ENCODE measurements at regions not wholly inside any gene's neighbourhood (a gene's known extent, or its start where the extent isn't known, plus 50 kb on each side); places are given as distances from the start of the nearest gene placed in this dataset.

DNA sequence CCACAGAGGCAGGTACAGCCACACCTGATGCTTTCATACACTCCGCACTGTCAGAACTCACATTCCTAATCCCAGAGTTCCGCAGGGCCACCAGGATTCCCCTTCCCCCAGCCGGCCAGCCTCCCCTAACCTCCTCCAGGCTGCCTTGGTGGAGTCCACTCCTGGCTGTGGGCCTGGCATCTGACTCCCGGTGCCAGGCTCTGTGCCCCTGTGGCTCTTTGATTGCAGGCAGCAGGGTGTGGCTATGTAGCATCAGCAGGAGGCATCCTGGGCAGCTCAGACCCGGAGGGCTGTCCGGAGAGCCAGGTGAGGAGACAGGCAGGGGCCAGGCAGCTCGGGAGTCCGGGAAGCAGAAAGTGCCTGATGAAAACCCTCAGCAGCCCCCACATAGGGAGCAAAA, 1432.9 kb downstream of the BRD1 start:
- TF ChIP-seq, protein P1, sequence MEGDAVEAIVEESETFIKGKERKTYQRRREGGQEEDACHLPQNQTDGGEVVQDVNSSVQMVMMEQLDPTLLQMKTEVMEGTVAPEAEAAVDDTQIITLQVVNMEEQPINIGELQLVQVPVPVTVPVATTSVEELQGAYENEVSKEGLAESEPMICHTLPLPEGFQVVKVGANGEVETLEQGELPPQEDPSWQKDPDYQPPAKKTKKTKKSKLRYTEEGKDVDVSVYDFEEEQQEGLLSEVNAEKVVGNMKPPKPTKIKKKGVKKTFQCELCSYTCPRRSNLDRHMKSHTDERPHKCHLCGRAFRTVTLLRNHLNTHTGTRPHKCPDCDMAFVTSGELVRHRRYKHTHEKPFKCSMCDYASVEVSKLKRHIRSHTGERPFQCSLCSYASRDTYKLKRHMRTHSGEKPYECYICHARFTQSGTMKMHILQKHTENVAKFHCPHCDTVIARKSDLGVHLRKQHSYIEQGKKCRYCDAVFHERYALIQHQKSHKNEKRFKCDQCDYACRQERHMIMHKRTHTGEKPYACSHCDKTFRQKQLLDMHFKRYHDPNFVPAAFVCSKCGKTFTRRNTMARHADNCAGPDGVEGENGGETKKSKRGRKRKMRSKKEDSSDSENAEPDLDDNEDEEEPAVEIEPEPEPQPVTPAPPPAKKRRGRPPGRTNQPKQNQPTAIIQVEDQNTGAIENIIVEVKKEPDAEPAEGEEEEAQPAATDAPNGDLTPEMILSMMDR (IDR thresholded peaks at IDR 0.05; ENCODE audit: low read length): no peak
- TF ChIP-seq EZH2phosphoT487 (IDR thresholded peaks at IDR 0.05; ENCODE audit: low read length): no peak

Data from MM.1S (cell line).